HG03095 (cell line): ENCODE measurements at regions not wholly inside any gene's neighbourhood (a gene's known extent, or its start where the extent isn't known, plus 50 kb on each side); places are given as distances from the start of the nearest gene placed in this dataset.
A peak's percentile ranks its signal among the peaks of the same experiment; 100 is the strongest.

Source experiments
- ATAC-seq: cut with Tn5 transposase; IDR thresholded peaks from one replicate; pipeline ENCODE4 v1.9.1; 2021; ENCODE audit warnings: moderate library complexity; ENCODE audit not compliant: unreplicated experiment

DNA sequence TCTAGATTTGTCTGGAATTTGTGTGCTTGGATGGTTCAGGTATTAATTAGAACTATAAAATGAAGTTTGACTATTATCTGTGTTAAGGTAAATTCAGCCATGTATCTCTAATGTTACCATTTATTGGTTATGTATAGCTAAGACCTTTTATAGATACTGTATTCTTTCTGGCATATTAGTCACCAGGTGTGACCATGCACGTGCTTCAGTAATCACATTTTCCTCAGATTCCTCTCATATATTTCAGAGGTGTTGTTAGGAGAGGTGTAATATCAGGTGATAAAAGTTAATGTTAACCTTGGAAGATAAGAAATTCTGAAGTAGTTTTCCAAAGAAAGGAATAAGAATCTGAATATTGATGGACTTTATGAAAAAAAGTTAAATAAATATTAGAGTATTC, 194.5 kb upstream of the KHDRBS2 start:
- ATAC-seq, result no peak

DNA sequence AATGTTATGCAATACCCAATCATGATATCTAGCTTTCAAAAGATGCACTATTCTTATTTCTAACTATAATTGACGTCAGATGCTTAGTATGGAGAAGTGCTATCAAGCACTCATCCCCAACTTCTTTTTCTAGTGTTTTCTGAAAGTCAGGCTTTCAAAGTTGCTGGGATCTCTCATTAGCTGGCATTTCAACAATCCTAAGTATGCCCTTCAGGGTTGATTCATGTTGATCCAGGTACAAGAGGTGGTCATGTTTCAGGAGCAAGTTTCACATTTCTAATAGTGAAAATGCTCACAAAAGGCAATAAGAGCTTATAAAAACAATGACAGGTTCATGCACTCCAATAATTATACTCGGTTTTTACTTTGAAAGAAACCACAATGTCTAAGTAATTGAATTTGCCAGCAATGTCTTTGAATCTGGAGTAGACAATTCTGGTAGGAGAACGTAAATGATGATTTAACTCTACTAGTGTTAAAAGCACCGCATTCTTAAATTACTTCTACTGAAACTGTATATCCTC, 193.7 kb upstream of the KHDRBS2 start:
- no peak for ATAC-seq

DNA sequence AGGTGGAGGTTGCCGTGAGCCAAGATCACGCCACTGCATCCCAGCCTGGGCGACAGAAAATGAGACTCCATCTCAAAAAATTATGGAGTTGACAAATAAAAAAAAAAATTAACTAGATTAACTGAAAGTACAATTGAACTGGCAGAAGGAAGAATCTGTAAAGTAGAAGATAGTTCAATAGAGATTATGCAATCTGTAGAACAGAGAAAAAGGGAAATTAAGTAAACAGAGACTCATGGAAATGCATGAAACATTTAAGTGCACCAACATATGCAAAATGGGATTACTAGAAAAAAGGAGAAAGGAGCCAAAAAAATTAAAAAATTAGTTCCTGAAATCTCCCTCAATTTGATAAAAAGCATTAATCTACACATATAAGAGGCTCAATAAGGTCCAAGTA, 188.8 kb upstream of the KHDRBS2 start:
- no peak for ATAC-seq

DNA sequence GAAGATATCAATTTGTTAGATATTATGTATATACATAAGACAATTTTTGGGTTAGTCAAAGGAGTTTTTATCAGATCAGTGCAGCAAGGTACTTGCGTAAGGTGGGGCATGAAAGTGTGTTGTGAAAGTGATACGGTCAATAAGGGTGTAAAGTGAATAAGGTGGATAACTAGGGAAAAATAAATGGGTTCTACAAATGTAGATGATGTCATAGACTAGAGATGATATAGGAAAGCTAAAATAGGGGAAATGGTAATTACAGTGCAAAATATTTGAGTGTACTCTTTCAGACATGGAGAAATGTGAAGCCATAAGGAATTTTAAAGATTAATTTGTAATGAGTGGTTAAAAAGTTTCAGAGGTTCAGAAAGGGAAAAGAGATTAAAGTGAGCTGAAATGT, 180.6 kb upstream of the KHDRBS2 start:
- no peak for ATAC-seq

DNA sequence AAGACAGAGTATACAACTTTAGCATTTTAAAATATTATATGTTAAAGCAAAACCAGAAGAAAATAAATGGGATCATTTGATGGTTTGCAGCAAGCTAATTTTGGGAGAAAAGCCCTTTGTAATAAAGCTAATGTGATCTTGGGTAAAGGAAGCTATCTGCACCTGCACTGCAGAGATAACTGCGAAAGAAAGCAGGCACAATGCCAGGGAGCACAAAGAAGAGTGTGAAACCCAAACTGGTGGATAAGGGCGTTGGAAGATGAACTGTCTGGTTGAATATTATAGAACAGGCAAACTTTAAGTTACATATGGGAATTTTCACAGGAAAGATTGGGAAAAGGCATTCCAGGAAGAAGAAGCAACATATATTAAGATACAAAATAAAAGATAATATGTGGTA, 179.2 kb upstream of the KHDRBS2 start:
- no peak for ATAC-seq

DNA sequence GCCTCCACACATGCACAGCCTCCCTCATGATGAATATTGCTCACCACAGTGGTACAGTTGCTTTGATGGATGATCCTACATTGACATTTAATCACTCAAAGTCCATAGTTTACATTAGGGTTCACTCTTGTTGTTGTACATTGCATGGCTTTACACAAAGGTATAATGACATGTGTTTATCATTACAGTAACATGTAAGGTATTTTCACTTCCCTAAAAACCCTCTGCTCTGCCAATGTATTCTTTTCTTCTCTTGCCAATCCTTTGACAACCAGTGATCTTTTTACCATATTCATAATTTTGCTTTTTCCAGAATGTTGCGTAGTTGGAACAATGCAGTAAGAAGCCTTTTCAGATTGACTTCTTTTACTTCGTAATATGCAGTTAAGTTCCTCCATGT, 166.6 kb upstream of the KHDRBS2 start:
- ATAC-seq, result no peak

DNA sequence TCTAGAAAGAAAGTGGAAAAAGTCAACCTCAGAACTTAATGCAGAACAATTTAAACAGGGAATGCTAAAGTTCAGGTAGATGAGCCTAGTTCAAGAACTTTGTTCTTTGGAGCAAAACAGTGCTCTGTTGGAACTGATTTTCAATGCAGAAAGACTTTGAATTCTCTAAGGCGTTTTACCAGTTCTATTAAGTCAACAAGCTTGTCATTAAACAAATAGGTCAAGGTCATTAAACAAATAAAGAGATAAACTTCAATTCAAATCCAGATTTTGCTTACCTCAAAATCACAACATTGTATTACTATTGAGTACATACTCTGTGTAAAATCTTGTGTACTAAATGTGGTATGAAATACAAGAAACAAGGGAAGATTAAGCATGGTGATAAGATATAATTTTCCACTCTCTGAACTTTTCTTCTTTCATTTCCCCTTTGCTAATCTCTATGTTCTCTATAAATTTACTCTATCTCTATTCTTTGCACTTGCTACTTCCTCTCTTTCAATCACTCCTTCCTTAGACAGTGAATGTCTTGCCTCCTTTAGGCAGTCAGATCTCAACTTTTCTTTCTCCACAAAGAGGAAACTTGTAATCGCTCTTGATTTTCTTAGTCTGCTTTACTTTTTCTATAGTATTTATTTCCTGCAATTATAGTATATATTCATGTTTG, 160.8 kb upstream of the KHDRBS2 start:
- ATAC-seq, result no peak

DNA sequence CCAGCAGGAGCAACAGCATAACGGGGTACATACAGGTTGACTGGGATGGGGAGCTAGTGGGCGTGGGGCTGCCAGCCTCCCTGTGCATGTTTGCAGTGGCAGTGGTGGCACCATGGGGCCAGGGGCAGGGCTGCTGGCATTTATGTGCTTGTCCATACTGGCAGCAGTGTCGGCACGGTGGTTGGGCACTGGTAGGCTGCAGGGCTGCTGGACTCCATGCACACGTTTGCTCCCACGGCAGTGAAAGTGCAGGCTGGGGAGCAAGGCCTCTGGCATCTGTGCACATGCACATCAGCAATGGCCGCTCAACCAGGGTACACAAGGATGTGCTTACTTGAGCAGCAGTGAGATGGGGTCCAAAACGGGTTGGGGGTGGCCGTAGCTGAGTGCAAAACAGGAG, 159.5 kb upstream of the KHDRBS2 start:
- ATAC-seq, result no peak

DNA sequence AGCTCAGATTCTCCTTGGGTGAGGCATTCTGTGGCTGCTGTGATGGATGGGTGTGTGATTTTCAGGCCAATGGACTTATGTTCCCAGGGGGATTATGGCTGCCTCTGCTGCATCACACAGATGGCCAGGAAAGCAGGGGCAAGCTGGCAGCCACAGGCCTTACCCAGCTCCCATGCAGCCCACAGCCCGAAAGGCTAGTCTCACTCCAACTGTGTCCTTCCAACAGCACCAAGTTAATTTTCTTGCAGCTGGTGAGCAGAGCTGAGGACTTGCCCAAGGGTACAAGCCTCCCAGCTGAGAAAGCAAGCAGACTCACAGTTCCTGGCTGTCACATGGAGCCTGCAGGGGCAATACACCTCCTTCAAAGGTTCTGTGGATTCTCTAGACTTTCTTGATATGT, 155.2 kb upstream of the KHDRBS2 start:
- ATAC-seq, result no peak

DNA sequence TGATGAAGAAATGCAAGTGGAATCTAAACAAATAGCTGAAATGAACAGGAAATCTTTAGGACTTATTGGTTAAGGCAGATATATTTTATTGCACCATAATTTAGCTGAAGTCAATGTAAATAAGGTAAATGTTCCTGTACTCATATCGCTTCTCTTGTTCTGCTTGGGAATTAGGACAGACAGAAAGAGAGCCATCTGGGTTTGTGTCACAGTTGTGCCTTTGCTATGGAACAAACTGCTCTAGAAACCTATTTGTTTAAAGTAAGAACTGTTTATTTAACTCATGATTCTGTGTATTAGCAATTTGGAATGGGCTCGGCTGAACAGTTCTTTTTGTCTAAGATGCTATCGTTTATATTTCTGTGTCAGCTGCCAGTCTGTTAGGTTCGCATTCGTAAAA, 143.8 kb upstream of the KHDRBS2 start:
- ATAC-seq, result no peak

DNA sequence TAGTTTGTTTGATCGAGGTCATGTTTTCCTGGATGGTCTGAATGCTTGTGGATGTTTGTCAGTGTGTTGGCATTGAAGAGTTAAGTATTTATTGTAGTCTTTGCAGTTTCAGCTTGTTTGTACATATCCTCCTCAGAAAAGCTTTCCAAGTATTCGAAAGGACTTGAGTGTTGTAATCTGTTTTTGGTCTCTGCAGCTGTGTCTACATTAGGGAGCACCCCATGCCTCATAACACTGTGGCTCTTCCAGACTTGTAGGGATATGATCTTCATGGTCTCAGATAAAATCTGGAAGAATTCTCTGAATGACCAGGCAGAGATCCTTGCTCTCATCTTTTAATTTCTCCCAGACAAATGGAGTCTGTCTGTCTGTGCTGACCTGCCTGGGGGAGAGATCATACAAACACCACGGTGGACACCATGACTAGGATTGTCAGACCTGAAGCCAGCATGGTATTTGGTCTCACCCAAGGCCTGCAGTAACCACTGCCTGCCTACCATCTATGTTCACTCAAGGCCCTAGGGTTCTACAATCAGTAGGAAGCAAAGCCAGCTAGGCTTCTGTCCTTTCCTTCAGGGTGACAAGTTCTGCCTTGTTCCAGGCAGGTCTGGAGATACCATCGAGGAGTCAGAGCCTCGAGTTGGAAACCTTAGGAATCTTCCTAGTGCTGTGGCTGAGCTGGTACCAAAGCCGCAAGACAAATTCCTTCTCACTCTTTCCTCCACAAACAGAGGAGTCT, 114.7 kb upstream of the KHDRBS2 start:
- no peak for ATAC-seq

DNA sequence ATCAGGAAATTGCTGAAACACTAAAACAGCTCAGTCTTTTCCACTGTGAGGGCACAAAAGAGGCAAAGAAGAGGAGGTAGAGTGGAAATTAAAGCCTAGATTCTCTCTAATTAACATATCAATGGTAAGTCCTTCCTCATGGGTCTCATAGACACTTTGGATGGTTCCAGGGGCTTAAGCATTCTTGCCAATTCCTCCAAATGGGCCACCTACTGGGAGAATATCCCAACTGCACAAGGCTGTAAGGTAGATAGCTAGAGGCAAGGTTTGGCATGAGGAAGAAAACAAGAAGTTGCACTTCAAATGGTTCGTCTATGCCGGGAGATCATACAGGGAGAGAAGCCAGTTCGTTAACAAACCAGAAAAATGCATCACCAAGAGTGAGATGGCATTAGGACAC, 107.6 kb upstream of the KHDRBS2 start:
- no peak for ATAC-seq

DNA sequence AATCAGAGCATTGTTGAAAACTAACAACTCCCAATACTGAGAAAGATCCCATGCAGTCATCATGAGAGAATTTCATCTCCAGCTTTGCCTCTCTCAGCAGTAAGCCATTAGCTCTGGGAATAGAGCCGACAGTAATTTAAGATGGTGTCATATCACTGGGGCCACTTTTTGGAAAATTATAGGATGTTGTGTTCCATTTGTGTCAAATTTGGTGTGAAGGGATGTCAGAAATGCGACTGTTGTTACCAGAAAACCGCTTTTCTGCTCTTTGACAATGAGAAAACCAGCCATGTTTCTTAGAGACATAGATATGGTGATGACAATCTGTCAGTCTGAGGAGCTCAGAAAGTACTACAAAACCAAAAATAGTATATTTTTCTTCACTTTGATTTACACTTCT, 106.3 kb upstream of the KHDRBS2 start:
- no peak for ATAC-seq

DNA sequence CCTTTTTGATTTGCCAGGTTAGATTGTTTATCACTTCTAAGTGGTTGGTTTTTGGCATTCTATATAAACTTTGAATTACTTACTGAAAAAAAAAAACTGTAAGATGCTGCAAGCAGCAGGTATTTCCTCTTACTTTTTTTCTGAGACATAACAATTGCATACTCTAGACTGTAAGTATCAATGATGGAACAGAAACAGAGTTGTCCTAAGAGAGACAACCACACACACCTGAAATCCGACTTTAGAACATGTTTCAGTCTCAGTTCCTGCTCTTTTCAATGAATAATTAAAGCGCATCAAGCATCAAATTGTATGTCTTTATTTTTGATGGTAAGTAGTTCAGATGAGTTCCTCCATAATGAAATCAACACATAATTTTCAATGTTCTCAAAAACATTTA, 105.3 kb upstream of the KHDRBS2 start:
- no peak for ATAC-seq

DNA sequence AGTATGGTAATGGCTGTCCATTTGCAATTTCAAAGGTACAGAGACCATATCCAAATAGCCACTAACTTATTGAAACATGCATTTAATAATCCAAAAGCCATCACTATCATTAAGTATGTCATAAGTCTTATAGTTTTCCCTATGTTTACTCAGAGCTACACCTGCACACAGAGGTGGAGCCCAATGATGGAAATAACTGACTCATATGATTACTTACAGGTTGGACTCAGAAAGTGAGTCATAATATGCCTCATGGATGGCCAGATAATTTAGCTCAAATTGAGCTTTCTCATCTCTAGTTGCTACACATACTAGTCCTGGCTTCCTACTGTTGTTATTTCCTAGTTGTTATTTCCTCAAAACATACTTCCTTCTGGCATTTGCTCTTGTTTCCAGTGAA, 104.4 kb upstream of the KHDRBS2 start:
- no peak for ATAC-seq

DNA sequence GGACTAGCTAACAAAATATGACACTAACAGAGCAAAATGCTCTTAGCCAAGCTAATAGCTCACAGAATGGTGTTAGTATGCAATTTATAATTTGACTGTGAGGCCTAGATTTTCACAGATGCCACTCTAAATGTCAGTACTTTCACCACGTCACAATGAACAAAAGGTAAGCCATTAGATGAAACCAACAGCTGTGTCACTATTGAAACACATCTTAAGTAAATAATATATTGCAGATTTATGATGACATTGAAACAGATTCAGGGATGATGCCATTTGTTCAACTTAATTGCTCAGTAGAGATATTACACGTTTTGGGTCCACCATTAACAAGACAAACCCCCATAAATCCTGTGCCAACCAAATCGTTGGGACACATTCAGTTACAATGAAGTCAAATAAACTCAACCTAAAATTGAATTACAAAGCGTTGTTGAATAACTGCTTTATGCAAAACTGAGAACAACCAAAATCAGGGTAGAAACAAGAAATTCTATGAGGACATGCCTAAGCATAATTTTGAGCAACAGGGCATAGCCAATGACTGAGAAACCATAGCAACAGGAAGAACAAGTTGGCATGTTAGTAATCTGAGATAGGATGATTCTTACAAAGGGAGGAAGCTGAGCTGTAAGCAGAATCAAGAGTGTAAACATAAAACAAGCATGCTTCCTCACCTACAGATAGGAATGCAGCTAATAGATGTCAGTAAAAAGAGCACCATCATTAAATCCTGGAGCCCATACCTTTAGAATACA, 85.6 kb upstream of the KHDRBS2 start:
- no peak for ATAC-seq

DNA sequence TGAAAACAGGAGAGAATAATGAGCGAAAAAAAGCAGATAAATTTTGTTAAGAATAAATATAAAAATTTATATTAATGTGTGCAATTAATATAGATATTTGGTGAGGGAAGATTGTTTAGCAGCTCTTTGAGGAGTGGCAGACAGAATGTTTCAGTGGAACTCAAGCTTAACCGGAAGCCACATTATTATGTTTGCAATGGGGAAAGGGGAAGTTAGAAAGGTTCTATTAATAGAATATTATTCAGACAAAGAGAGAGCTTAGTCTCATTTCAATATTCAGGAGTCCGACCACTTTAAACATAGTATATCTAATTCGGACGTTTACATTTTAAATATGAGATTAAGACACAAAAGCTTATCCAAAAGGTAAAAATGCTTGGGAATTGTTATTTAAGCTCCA, 81.6 kb upstream of the KHDRBS2 start:
- peak; percentile 99 for ATAC-seq

DNA sequence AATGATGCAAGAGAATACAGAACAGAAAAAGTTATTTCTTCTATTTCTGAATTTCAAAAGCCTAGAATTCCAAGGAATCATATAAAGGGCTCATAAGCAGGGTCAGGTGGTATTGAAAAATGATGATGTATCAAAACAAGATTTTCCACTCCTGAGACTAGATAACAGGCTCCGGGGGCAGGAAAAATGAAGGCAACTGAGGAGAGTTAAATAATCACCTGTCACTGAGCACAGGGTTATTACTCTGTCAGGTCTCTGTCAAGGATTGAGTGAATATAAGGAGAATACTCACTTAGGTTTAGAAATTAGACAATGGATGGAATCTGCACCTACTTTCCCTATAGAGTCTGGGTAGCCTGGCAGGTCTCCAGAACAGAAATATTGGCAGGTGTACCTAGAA, 76.1 kb upstream of the KHDRBS2 start:
- ATAC-seq, result no peak

DNA sequence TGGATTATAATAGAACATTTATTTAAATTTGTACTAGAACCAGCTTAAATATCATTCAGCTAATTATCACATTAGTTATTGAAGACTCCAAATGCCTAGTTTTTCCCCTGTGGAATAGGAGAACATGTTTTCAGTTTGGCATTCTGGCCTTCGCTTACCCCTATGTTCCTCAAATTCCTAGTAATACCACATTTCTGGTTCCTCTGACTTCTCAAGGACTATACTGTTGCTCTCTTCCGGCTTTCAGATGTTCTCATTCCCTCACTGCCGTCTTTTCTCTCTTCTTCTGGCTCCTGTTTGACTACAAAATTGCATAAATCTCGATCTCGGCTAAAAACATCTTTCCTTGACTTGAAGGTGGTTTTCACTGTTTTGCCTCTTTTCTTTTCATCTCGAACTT, 71.8 kb upstream of the KHDRBS2 start:
- no peak for ATAC-seq

DNA sequence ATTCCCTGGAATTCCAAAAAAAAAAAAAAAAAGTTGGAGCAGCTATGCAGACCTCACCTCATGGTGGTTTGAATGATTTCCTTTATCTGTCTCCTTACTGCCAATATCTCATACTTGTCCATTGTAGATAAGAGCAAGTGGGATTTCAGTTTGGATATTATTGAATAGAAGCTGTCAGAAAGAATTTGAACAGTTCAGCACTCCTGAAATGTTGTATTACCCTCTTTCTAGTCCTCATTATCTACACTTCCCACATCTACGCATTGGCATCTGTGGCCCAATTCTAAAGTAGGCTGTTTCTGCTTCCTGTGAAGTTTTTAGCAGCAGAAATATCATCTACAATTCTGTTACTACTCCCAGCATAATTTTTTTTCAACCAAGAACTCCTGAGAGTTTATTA, 68.2 kb upstream of the KHDRBS2 start:
- ATAC-seq, result no peak

DNA sequence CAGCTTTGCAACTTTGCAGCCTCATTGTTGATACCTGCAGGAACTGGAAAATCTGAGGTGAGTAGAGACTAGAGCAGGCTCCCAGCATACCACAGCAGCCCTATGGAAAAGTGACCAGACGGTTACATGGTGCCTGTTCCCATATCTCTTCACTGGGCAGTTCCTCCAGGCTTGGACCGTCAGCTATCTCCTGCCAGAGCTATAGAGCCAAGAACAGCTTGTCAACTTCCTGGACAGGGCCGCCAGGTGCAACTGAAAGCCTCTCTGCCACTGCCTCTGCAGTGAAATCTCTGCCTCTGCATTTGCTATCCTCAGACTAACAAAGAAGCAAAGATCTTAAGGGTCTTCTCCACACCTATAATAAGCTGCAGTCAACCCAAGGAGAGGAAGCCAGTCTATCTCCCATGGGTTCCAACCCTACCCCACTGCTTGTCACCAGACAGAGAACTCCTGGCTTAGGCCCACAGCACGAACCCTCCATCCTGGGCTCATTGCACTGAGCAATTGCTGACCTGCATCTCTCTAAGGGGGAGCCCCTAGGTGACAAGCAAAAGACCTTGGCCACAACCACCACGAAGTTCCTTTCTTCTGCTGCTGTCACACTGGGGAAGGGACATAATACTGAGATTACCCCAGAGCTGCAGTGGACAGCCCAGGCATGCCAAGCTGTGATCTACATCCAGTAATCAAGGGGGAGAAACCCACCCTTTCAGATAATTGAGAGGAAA, 60.1 kb upstream of the KHDRBS2 start:
- ATAC-seq, result no peak
